Fibroblast of skin of right biceps (primary cell): ENCODE measurements at regions not wholly inside any gene's neighbourhood (a gene's known extent, or its start where the extent isn't known, plus 50 kb on each side); places are given as distances from the start of the nearest gene placed in this dataset.
"Not testable (repeated sequence)": the region's sequence is repeated elsewhere in the genome, so short reads cannot be mapped to it uniquely, and the experiment has no call there.

Experiments used
- DNase-seq: peaks from one replicate; pipeline ENCODE4 v3.0.0-alpha.2; 2013

- not testable (repeated sequence) for DNase-seq
Observed at GRCh38 chr10:30196559-30196958, 137.2 kb upstream of the JCAD start.

- DNase-seq: no peak
Observed at GRCh38 chr10:30192846-30193608, 133.6 kb upstream of the JCAD start.

- DNase-seq: no peak
Observed at GRCh38 chr10:30190577-30191552, 131.5 kb upstream of the JCAD start.

- DNase-seq: no peak
Observed at GRCh38 chr10:30189238-30189580, 129.8 kb upstream of the JCAD start.

- DNase-seq: no peak
Observed at GRCh38 chr10:30188556-30189237, 129.3 kb upstream of the JCAD start.

- peak; percentile 62 for DNase-seq
Observed at GRCh38 chr10:30188101-30188500, 128.7 kb upstream of the JCAD start.

GRCh38 chr10:30187010-30187409 is 127.6 kb upstream of the JCAD start:
- no peak for DNase-seq

- DNase-seq: no peak
Observed at GRCh38 chr10:30186371-30186875, 127.0 kb upstream of the JCAD start.

GRCh38 chr10:30185916-30186315 is 126.5 kb upstream of the JCAD start:
- peak; percentile 94 for DNase-seq

GRCh38 chr10:30185341-30185740 is 126.0 kb upstream of the JCAD start:
- DNase-seq: peak; percentile 70

GRCh38 chr10:30184397-30185033 is 125.1 kb upstream of the JCAD start:
- no peak for DNase-seq

- no peak for DNase-seq
Observed at GRCh38 chr10:30183055-30183402, 123.6 kb upstream of the JCAD start.

GRCh38 chr10:30182191-30183054 is 123.0 kb upstream of the JCAD start:
- DNase-seq: peak; percentile 99

- peak; percentile 95 for DNase-seq
Observed at GRCh38 chr10:30178356-30178964, 119.1 kb upstream of the JCAD start.

- DNase-seq: no peak
Observed at GRCh38 chr10:30176776-30177533, 117.6 kb upstream of the JCAD start.

- DNase-seq: peak; percentile 90
Observed at GRCh38 chr10:30176182-30176581, 116.8 kb upstream of the JCAD start.

GRCh38 chr10:30172673-30173072 is 113.3 kb upstream of the JCAD start:
- peak; percentile 79 for DNase-seq

GRCh38 chr10:30172091-30172490 is 112.7 kb upstream of the JCAD start:
- peak; percentile 66 for DNase-seq

- DNase-seq: no peak
Observed at GRCh38 chr10:30171601-30172000, 112.2 kb upstream of the JCAD start.

GRCh38 chr10:30170814-30171213 is 111.4 kb upstream of the JCAD start:
- peak; percentile 82 for DNase-seq
